H1 (cell line): ENCODE measurements at regions not wholly inside any gene's neighbourhood (a gene's known extent, or its start where the extent isn't known, plus 50 kb on each side); places are given as distances from the start of the nearest gene placed in this dataset.

ENCODE experiments used
- CTCF ChIA-PET: fragments of 300-600 bp; sonication (Branson Sonifier 250); formaldehyde crosslinking; loops from one replicate; lab custom pipeline; 2021; ENCODE audit not compliant: partially characterized antibody; lab: Charles Lee
- POLR2A ChIA-PET: fragments of 300-600 bp; sonication (Branson Sonifier 250); formaldehyde crosslinking; loops from one replicate; lab custom pipeline; 2021; ENCODE audit warnings: inconsistent platforms; ENCODE audit not compliant: partially characterized antibody; lab: Charles Lee
- DNase-seq, 2 experiments: peaks; one replicate each; pipeline versions ENCODE4 v3.0.0 to v3.0.0-alpha.2; 2010 to 2022; ENCODE audit warnings: low spot score in 2 of 2, low read depth in 1 of 2, mixed read lengths in 1 of 2
- FAIRE-seq: peaks from 2 replicates; lab custom pipeline; 2011; peaks lifted over from hg19 to GRCh38; lab: Jason Lieb, UNC
- H2AFZ ChIP-seq: 2 replicates; pipeline ENCODE4 v1.8.1; 2012; ENCODE audit warnings: low read length, inconsistent platforms
- H2AK5ac ChIP-seq: 2 replicates; pipeline ENCODE4 v1.6.1; 2013; ENCODE audit warnings: low read depth, low read length
- H2BK120ac ChIP-seq: replicated peaks from 2 replicates; pipeline ENCODE3; 2013; ENCODE audit warnings: low read depth, low read length, inconsistent platforms
- H2BK12ac ChIP-seq: 2 replicates; pipeline ENCODE4 v1.6.1; 2013; ENCODE audit warnings: low read depth, low read length
- H2BK15ac ChIP-seq: 2 replicates; pipeline ENCODE4 v1.6.1; 2013; ENCODE audit warnings: low read length
- H2BK20ac ChIP-seq: 2 replicates; pipeline ENCODE4 v1.6.1; 2013; ENCODE audit warnings: low read length
- H2BK5ac ChIP-seq: 2 replicates; pipeline ENCODE4 v1.6.1; 2013; ENCODE audit warnings: low read depth, low read length
- H3K14ac ChIP-seq: 2 replicates; pipeline ENCODE4 v1.6.1; 2013; ENCODE audit warnings: inconsistent platforms; ENCODE audit not compliant: insufficient read length
- H3K18ac ChIP-seq: 2 replicates; pipeline ENCODE4 v1.6.1; 2013; ENCODE audit warnings: low read length; ENCODE audit errors: extremely low read depth
- H3K23ac ChIP-seq: 2 replicates; pipeline ENCODE4 v1.6.1; 2013; ENCODE audit warnings: inconsistent platforms; ENCODE audit not compliant: insufficient read length
- H3K23me2 ChIP-seq: 2 replicates; pipeline ENCODE4 v1.6.1; 2013; ENCODE audit warnings: low read depth, low read length
- H3K27ac ChIP-seq: 2 replicates; pipeline ENCODE4 v1.6.1; 2011; ENCODE audit warnings: low read depth, low read length, inconsistent platforms
- H3K27me3 ChIP-seq, 4 experiments: replicated peaks in 1 of 4; 1 replicate in 1 of 4; 2 replicates in 3 of 4; pipeline versions ENCODE4 v1.6.1 to v1.8.1; 2011 to 2013; ENCODE audit warnings: low read length in 3 of 4, mild to moderate bottlenecking in 3 of 4, inconsistent platforms in 2 of 4, mixed read lengths in 2 of 4, moderate library complexity in 1 of 4; ENCODE audit not compliant: control insufficient read depth in 3 of 4, insufficient read depth in 3 of 4; ENCODE audit errors: extremely low read depth in 1 of 4
- H3K36me3 ChIP-seq, 4 experiments: 2 replicates each; pipeline versions ENCODE4 v1.6.1 to v1.8.1; 2011 to 2013; ENCODE audit warnings: mild to moderate bottlenecking in 4 of 4, low read length in 3 of 4, moderate library complexity in 2 of 4, control low read depth in 1 of 4, inconsistent platforms in 1 of 4; ENCODE audit not compliant: insufficient read depth in 4 of 4, control insufficient read depth in 2 of 4
- H3K4ac ChIP-seq: replicated peaks from 2 replicates; pipeline ENCODE3; 2013; ENCODE audit warnings: low read length, low read depth, mixed read lengths, inconsistent platforms; ENCODE audit not compliant: insufficient read length
- H3K4me1 ChIP-seq, 4 experiments: replicated peaks in 1 of 4; 1 replicate in 1 of 4; 2 replicates in 3 of 4; pipeline versions ENCODE4 v1.6.1 to v1.8.1; 2011 to 2013; ENCODE audit warnings: low read length in 3 of 4, inconsistent platforms in 2 of 4, mixed read lengths in 1 of 4; ENCODE audit not compliant: insufficient read depth in 4 of 4, control insufficient read depth in 3 of 4
- H3K4me2 ChIP-seq, 2 experiments: 2 replicates each; pipeline versions ENCODE4 v1.6.1 to v1.8.1; 2011 to 2013; ENCODE audit warnings: low read depth in 2 of 2, low read length in 2 of 2, control low read depth in 1 of 2, inconsistent platforms in 1 of 2, mild to moderate bottlenecking in 1 of 2; ENCODE audit not compliant: insufficient read depth in 1 of 2
- H3K4me3 ChIP-seq, 4 experiments: fragments of 200-600, 300-600 bp in 1 of 4; sonication (generic), shearing (Covaris generic), sonication (Bioruptor Twin) in 1 of 4; 2 replicates each; pipeline versions ENCODE4 v1.5.1 to v1.8.1; 2011 to 2016; ENCODE audit warnings: low read length in 4 of 4, low read depth in 3 of 4, control low read depth in 2 of 4, inconsistent platforms in 2 of 4, mild to moderate bottlenecking in 2 of 4, mixed read lengths in 1 of 4, moderate library complexity in 1 of 4; ENCODE audit not compliant: insufficient read depth in 2 of 4; ENCODE audit errors: extremely low read depth in 1 of 4
- H3K56ac ChIP-seq: replicated peaks from 2 replicates; pipeline ENCODE3; 2013; ENCODE audit warnings: low read depth, mild to moderate bottlenecking, mixed read lengths, low read length, inconsistent platforms; ENCODE audit not compliant: insufficient read length
- H3K79me1 ChIP-seq: 2 replicates; pipeline ENCODE4 v1.6.1; 2013; ENCODE audit warnings: low read depth, low read length, control low read depth
- H3K79me2 ChIP-seq, 2 experiments: 2 replicates each; pipeline versions ENCODE4 v1.6.1 to v1.8.1; 2012 to 2013; ENCODE audit warnings: low read length in 2 of 2, mild to moderate bottlenecking in 2 of 2, inconsistent platforms in 1 of 2; ENCODE audit not compliant: insufficient read depth in 2 of 2, control insufficient read depth in 1 of 2
- H3K9ac ChIP-seq, 4 experiments: replicated peaks in 1 of 4; 1 replicate in 1 of 4; 2 replicates in 3 of 4; pipeline versions ENCODE4 v1.6.1 to v1.8.1; 2011 to 2013; ENCODE audit warnings: low read depth in 3 of 4, low read length in 3 of 4, control low read depth in 2 of 4, mild to moderate bottlenecking in 2 of 4, moderate library complexity in 2 of 4, inconsistent platforms in 1 of 4; ENCODE audit errors: extremely low read depth in 1 of 4
- H3K9me3 ChIP-seq, 2 experiments: 2 replicates each; pipeline versions ENCODE4 v1.6.1 to v1.8.1; 2012 to 2013; ENCODE audit warnings: mild to moderate bottlenecking in 2 of 2, moderate library complexity in 2 of 2, control low read depth in 1 of 2, inconsistent platforms in 1 of 2, low read depth in 1 of 2, low read length in 1 of 2, mixed read lengths in 1 of 2; ENCODE audit not compliant: insufficient read depth in 2 of 2
- H4K20me1 ChIP-seq, 2 experiments: replicated peaks in 1 of 2; 2 replicates each; pipeline versions ENCODE3 to v1.8.1; 2011 to 2013; ENCODE audit warnings: inconsistent platforms in 2 of 2, low read length in 2 of 2, mild to moderate bottlenecking in 1 of 2; ENCODE audit not compliant: insufficient read depth in 2 of 2, control insufficient read depth in 1 of 2
- H4K5ac ChIP-seq: 2 replicates; pipeline ENCODE4 v1.6.1; 2013; ENCODE audit warnings: low read length, low read depth, mixed read lengths, inconsistent platforms; ENCODE audit not compliant: insufficient read length
- H4K8ac ChIP-seq: 2 replicates; pipeline ENCODE4 v1.8.0; 2013; ENCODE audit warnings: mild to moderate bottlenecking, moderate library complexity, low read length, inconsistent platforms; ENCODE audit not compliant: insufficient read depth; ENCODE audit errors: extremely low read depth
- H4K91ac ChIP-seq: replicated peaks from 2 replicates; pipeline ENCODE3; 2013; ENCODE audit warnings: low read length, mixed read lengths, inconsistent platforms; ENCODE audit not compliant: insufficient read length
- YY1 ChIP-seq: IDR thresholded peaks from 2 replicates; pipeline ENCODE4 v1.6.1; 2011; ENCODE audit warnings: low read depth, mild to moderate bottlenecking, low read length
- WGBS, 2 experiments: shearing (Covaris generic) in 1 of 2; methylation state at CpG; one replicate each; pipeline versions ENCODE4 v1.1.6 to v1.1.7; 2013 to 2015; ENCODE audit warnings: low lambda C conversion rate in 2 of 2, mixed read lengths in 2 of 2, inconsistent platforms in 1 of 2, low coverage in 1 of 2, missing lambda C conversion rate in 1 of 2; ENCODE audit not compliant: insufficient replicate concordance in 2 of 2, insufficient coverage in 1 of 2, insufficient read length in 1 of 2; ENCODE audit errors: extremely low coverage in 1 of 2, missing lambda C conversion rate in 1 of 2; 5-methylcytosine and 5-hydroxymethylcytosine counted together

DNA sequence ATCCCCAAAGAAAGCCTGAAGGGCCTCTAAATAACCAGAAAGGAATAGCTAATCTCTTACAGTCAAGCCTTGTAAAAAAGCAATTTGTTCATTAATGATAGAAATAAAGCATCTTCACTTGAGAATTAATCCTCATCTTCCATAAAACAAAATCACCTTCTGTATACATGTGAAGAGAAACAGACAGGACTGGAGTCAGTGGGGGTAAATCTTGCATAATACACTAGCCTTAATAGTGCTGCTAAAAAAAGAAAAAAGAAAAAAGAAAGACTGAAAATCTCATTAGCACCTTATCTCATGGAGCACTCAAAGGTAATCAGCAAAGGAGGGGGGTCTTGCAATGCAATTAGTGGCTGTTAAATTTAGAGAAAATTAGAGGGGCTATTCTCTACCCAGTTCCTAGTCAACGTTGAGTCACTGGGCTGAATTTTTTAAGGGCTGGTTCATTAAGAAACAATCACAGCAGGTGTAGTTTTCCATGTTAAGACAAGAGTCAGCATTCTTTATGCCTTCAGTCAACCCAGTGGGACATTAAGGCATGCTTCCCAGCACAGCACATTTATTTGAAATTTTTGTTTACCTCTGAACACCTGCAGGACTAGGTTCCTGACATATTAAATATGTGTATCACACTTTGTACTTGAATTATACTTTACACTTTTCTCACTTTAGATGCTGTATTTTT is 1455.7 kb upstream of the CELF2 start:
- DNase-seq (no peak), FAIRE-seq (no peak)
- no peak overlapping the region for H2BK120ac ChIP-seq
- no peak overlapping the region for H2AK5ac ChIP-seq
- no peaks in the 10 kb centered on the region for H4K20me1 ChIP-seq
- no peak overlapping the region for H4K91ac ChIP-seq
- no peak for TF ChIP-seq YY1
- no peak overlapping the region for H3K4me2 ChIP-seq
- H2BK5ac ChIP-seq: no peak overlapping the region
- H2BK15ac ChIP-seq: no peak overlapping the region
- no peak overlapping the region for H3K18ac ChIP-seq
- no peak overlapping the region for H3K27ac ChIP-seq
- H3K23ac ChIP-seq: no peak overlapping the region
- no peak overlapping the region for H3K4me3 ChIP-seq
- no peaks in the 10 kb centered on the region for H3K27me3 ChIP-seq
- H3K79me2 ChIP-seq: no peaks in the 10 kb centered on the region
- H4K5ac ChIP-seq: no peak overlapping the region
- no peaks in the 10 kb centered on the region for H3K79me1 ChIP-seq
- H2BK20ac ChIP-seq: no peak overlapping the region
- H3K56ac ChIP-seq: no peak overlapping the region
- no peaks in the 10 kb centered on the region for H3K4me1 ChIP-seq
- H4K8ac ChIP-seq: no peak overlapping the region
- no peak overlapping the region for H2AFZ ChIP-seq
- ChIA-PET CTCF (no interaction called here), POLR2A (no interaction called here)
- no peak overlapping the region for H3K14ac ChIP-seq
- WGBS, 2 experiments: 50% methylated on average over 1 of the region's 1 CpG; no CpG with 5 or more reads in 1 of the 2 experiments
- H3K9me3 ChIP-seq: no peaks in the 10 kb centered on the region
- no peak overlapping the region for H3K9ac ChIP-seq
- H2BK12ac ChIP-seq: no peak overlapping the region
- H3K23me2 ChIP-seq: no peaks in the 10 kb centered on the region
- H3K4ac ChIP-seq: no peak overlapping the region
- H3K36me3 ChIP-seq: no peaks in the 10 kb centered on the region
